ENCODE measurements at regions not wholly inside any gene's neighbourhood (a gene's known extent, or its start where the extent isn't known, plus 50 kb on each side); places are given as distances from the start of the nearest gene placed in this dataset.

DNA sequence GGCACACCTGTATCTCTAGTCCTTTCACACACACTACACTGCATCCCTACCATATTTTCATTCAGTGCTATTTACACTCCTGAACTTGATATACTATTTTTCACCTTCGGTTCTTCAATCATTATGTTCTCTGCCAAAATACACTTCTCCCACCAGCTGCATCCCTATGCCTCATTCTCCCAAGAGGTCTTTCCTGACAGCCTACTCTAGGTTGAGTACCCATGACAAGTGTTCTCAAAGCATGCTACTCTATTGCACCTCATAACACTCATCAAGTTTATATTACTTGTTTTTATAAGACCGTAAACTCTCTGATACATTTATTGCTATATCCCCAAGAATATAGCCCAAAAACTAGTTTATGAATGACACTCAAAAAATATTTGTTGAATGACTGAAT lies 549.5 kb downstream of the PYDC2 start:
- H3K4me1 ChIP-seq (ENCODE audit: control insufficient read depth, insufficient read depth, low read length): no peaks in the 10 kb centered on the region
- no peaks in the 10 kb centered on the region for H3K9me3 ChIP-seq (ENCODE audit: control insufficient read depth, insufficient read depth, low read length)
- WGBS (ENCODE audit: insufficient coverage): 17% methylated on average over 1 of the region's 2 CpGs
- no peak overlapping the region for H3K4me3 ChIP-seq (ENCODE audit: low read depth, low read length)
- H3K27me3 ChIP-seq (ENCODE audit: control insufficient read depth, insufficient read depth, low read length): no peaks in the 10 kb centered on the region
- no peak for DNase-seq (ENCODE audit: low read depth in 4 of 6, low spot score in 6 of 6)
- H3K27ac ChIP-seq (ENCODE audit: low read depth, low read length): no peak overlapping the region
- H3K36me3 ChIP-seq (ENCODE audit: control insufficient read depth, insufficient read depth, low read length): no peaks in the 10 kb centered on the region

DNA sequence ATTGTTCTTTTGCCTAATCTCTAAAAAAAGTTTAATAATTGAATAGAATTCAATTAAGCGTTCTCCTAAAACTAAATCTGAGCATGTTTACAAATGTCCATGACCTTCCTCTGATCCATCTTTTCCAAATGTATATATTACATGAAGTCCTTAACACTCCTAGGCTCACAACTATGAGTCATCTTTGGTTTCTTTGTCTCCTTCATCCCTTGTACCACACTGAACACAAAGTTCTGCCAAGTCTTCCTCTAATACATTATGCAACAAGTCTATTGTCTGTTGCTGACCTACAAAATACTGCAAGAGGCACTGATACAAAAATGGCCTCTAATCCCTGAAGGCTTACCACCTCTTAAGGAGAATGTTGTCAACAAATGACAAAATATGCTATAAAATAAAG lies 550.2 kb downstream of the PYDC2 start:
- no peaks in the 10 kb centered on the region for H3K27me3 ChIP-seq (ENCODE audit: control insufficient read depth, insufficient read depth, low read length)
- no peaks in the 10 kb centered on the region for H3K36me3 ChIP-seq (ENCODE audit: control insufficient read depth, insufficient read depth, low read length)
- H3K27ac ChIP-seq (ENCODE audit: low read depth, low read length): no peak overlapping the region
- H3K4me1 ChIP-seq (ENCODE audit: control insufficient read depth, insufficient read depth, low read length): no peaks in the 10 kb centered on the region
- no peak for DNase-seq (ENCODE audit: low read depth in 4 of 6, low spot score in 6 of 6)
- no peaks in the 10 kb centered on the region for H3K9me3 ChIP-seq (ENCODE audit: control insufficient read depth, insufficient read depth, low read length)
- H3K4me3 ChIP-seq (ENCODE audit: low read depth, low read length): no peak overlapping the region
- no CpG with 5 or more reads among the region's 1 CpG for WGBS (ENCODE audit: insufficient coverage)

DNA sequence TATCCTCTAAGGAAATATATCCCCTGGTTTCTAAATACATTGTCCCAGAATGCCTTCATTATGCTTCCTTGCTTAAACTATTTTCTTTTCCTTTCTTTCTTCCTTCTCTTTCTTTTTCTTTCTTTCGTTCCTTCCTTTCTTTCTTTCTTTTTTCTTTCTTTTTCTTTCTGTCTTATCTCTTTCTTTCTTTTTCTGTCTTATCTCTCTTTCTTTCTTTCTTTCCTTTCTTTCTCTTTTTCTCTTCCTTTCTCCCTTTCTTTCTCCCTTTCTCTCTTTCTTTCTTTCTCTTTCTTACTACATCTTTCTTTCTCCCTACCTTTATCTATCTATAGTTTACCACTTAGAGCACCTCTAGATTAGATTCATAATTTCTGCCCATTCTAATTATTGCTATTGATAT lies 552.1 kb downstream of the PYDC2 start:
- Histone ChIP-seq H3K9me3 (ENCODE audit: control insufficient read depth, insufficient read depth, low read length) (no peaks in the 10 kb centered on the region), H3K27me3 (ENCODE audit: control insufficient read depth, insufficient read depth, low read length) (no peaks in the 10 kb centered on the region), H3K36me3 (ENCODE audit: control insufficient read depth, insufficient read depth, low read length) (no peaks in the 10 kb centered on the region), H3K4me1 (ENCODE audit: control insufficient read depth, insufficient read depth, low read length) (no peaks in the 10 kb centered on the region), H3K27ac (ENCODE audit: low read depth, low read length) (no peak overlapping the region), H3K4me3 (ENCODE audit: low read depth, low read length) (no peak overlapping the region)
- WGBS (ENCODE audit: insufficient coverage): 100% methylated on average over 1 of the region's 1 CpG
- DNase-seq (ENCODE audit: low read depth in 4 of 6, low spot score in 6 of 6): no peak

DNA sequence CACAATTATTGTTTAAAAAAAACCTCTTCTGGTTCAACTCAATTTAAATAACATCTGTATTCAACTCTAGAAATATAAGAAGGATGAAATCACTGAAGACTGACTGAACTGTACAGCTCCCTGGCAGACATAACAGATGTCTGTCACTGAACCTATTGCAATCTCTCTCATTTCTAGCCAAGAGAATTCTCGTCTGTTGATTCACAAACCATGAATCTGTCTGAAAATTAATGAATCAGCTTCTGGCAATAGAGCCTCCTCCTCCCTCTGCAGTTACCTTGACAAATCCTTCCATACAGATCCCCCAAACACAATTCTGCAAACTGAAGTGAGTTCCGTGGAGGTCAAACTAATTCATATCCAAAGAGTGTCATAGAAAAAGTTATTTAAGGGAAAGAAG lies 561.4 kb downstream of the PYDC2 start:
- H3K36me3 ChIP-seq (ENCODE audit: control insufficient read depth, insufficient read depth, low read length): no peaks in the 10 kb centered on the region
- no peaks in the 10 kb centered on the region for H3K4me1 ChIP-seq (ENCODE audit: control insufficient read depth, insufficient read depth, low read length)
- no peaks in the 10 kb centered on the region for H3K27me3 ChIP-seq (ENCODE audit: control insufficient read depth, insufficient read depth, low read length)
- DNase-seq (ENCODE audit: low read depth in 4 of 6, low spot score in 6 of 6): no peak
- no peak overlapping the region for H3K27ac ChIP-seq (ENCODE audit: low read depth, low read length)
- WGBS (ENCODE audit: insufficient coverage): 70% methylated on average over 1 of the region's 2 CpGs
- no peak overlapping the region for H3K4me3 ChIP-seq (ENCODE audit: low read depth, low read length)
- no peaks in the 10 kb centered on the region for H3K9me3 ChIP-seq (ENCODE audit: control insufficient read depth, insufficient read depth, low read length)

DNA sequence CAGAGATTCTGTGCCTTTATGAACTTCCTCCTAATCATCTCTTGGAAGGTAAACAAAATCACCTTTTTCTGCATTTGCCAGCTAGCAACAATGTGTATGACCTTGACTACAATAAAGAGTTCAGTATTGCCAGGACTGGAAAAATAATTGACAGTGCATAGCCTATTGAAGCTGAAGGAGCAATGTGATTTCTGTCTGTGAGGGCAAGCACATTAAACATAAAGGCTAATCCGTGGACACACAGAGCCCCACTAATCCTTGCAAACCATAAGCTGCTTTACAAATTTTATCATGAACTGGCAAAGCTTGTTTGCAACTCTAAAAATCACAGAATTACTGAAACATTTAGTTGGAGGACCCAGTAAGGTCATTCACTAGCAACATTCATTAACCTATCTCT lies 563.8 kb downstream of the PYDC2 start:
- Histone ChIP-seq H3K27ac (ENCODE audit: low read depth, low read length) (no peak overlapping the region), H3K4me1 (ENCODE audit: control insufficient read depth, insufficient read depth, low read length) (no peaks in the 10 kb centered on the region), H3K27me3 (ENCODE audit: control insufficient read depth, insufficient read depth, low read length) (no peaks in the 10 kb centered on the region), H3K4me3 (ENCODE audit: low read depth, low read length) (no peak overlapping the region), H3K36me3 (ENCODE audit: control insufficient read depth, insufficient read depth, low read length) (no peaks in the 10 kb centered on the region), H3K9me3 (ENCODE audit: control insufficient read depth, insufficient read depth, low read length) (no peaks in the 10 kb centered on the region)
- no peak for DNase-seq (ENCODE audit: low read depth in 4 of 6, low spot score in 6 of 6)
- WGBS (ENCODE audit: insufficient coverage): no CpG with 5 or more reads among the region's 1 CpG

DNA sequence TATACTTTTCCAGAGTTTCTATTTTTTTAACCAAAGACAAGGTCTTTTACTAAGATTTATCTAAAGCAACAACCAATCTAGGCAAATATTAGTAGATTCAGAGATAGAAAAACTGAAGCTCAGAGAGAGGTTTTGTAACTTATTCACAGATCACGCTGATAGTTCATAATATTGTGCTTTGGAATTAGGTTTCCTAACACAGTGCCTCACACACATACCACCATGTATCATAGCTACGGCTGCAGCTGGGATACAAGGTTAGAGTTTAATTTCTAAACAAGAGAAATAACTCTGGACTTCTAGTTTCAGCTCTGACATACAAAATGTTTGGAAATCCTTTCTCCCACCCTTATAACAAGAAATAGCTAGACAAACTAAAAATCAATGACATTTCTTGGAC lies 565.7 kb downstream of the PYDC2 start:
- Histone ChIP-seq H3K27ac (ENCODE audit: low read depth, low read length) (no peak overlapping the region), H3K9me3 (ENCODE audit: control insufficient read depth, insufficient read depth, low read length) (no peaks in the 10 kb centered on the region), H3K27me3 (ENCODE audit: control insufficient read depth, insufficient read depth, low read length) (no peaks in the 10 kb centered on the region), H3K4me1 (ENCODE audit: control insufficient read depth, insufficient read depth, low read length) (no peaks in the 10 kb centered on the region), H3K36me3 (ENCODE audit: control insufficient read depth, insufficient read depth, low read length) (no peaks in the 10 kb centered on the region), H3K4me3 (ENCODE audit: low read depth, low read length) (no peak overlapping the region)
- DNase-seq (ENCODE audit: low read depth in 4 of 6, low spot score in 6 of 6): no peak
- no CpG with 5 or more reads among the region's 2 CpGs for WGBS (ENCODE audit: insufficient coverage)

DNA sequence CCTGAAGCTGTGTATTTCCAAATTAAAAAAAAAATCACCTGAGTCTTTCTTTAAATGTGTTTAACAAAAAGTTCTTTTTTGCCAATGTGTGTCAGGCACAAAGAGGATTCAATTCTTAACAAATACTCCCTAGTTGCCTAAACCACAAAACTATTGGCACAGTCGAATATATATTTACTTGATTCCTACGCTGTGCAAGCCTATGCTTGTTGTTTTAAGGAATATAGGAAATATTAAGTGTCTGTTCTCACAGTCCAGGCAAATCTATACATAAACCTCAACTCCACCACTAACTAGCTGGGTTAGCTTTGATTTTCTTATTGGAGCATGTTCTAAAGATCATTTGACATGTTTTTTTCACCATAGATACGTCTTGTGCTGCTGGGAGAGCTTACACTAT lies 571.0 kb downstream of the PYDC2 start:
- H3K27ac ChIP-seq (ENCODE audit: low read depth, low read length): no peak overlapping the region
- DNase-seq (ENCODE audit: low read depth in 4 of 6, low spot score in 6 of 6): no peak
- no peaks in the 10 kb centered on the region for H3K4me1 ChIP-seq (ENCODE audit: control insufficient read depth, insufficient read depth, low read length)
- WGBS (ENCODE audit: insufficient coverage): 71% methylated on average over 1 of the region's 3 CpGs
- no peak overlapping the region for H3K4me3 ChIP-seq (ENCODE audit: low read depth, low read length)
- H3K9me3 ChIP-seq (ENCODE audit: control insufficient read depth, insufficient read depth, low read length): no peaks in the 10 kb centered on the region
- H3K36me3 ChIP-seq (ENCODE audit: control insufficient read depth, insufficient read depth, low read length): no peaks in the 10 kb centered on the region
- H3K27me3 ChIP-seq (ENCODE audit: control insufficient read depth, insufficient read depth, low read length): no peaks in the 10 kb centered on the region

DNA sequence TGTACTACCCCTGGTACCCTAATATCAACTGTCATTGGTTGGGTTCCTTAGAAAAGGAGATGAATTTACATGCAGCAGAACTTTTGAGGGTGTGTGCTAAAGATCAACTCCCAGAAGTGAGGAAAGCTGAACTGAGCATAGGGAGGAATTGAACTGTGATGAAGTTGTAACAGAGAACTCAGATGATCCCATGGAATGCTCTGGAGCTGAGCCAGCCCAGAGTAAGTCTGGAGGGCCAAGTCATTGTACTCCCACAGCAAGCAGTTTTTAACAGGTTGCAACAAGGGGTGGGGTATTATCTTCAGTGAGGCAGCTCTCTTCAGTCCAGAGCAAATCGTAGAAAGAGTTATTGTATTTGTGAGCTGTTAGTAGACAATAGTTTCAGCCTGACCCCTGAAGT lies 572.3 kb downstream of the PYDC2 start:
- no peak overlapping the region for H3K27ac ChIP-seq (ENCODE audit: low read depth, low read length)
- WGBS (ENCODE audit: insufficient coverage): no CpG with 5 or more reads among the region's 1 CpG
- DNase-seq (ENCODE audit: low read depth in 4 of 6, low spot score in 6 of 6): no peak
- H3K4me3 ChIP-seq (ENCODE audit: low read depth, low read length): no peak overlapping the region
- H3K4me1 ChIP-seq (ENCODE audit: control insufficient read depth, insufficient read depth, low read length): no peaks in the 10 kb centered on the region
- H3K36me3 ChIP-seq (ENCODE audit: control insufficient read depth, insufficient read depth, low read length): no peaks in the 10 kb centered on the region
- no peaks in the 10 kb centered on the region for H3K27me3 ChIP-seq (ENCODE audit: control insufficient read depth, insufficient read depth, low read length)
- H3K9me3 ChIP-seq (ENCODE audit: control insufficient read depth, insufficient read depth, low read length): no peaks in the 10 kb centered on the region

DNA sequence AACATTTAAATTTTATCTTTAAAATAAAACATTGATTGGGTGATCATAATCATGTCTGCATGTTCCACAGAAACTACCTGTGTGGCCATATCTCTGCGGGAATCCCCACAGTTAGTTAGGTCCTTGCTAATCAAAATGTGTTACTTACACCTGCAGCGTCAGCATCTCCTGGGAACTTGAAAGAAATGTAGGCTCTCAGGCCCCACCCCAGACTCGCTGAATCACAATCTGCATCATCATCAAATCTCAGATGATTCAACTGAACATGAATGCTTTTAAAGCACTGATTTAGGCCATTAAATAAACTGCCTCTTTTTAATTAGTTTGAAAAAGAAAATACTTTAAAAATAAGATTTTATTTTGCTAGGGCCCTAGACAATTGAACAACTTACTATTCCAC lies 577.8 kb downstream of the PYDC2 start:
- Histone ChIP-seq H3K27me3 (ENCODE audit: control insufficient read depth, insufficient read depth, low read length) (no peaks in the 10 kb centered on the region), H3K4me3 (ENCODE audit: low read depth, low read length) (no peak overlapping the region), H3K4me1 (ENCODE audit: control insufficient read depth, insufficient read depth, low read length) (no peaks in the 10 kb centered on the region), H3K36me3 (ENCODE audit: control insufficient read depth, insufficient read depth, low read length) (no peaks in the 10 kb centered on the region), H3K9me3 (ENCODE audit: control insufficient read depth, insufficient read depth, low read length) (no peaks in the 10 kb centered on the region), H3K27ac (ENCODE audit: low read depth, low read length) (no peak overlapping the region)
- peak in 1 of 6 donors; percentile 22 for DNase-seq (ENCODE audit: low read depth in 4 of 6, low spot score in 6 of 6)
- WGBS (ENCODE audit: insufficient coverage): 65% methylated on average over 3 of the region's 3 CpGs

DNA sequence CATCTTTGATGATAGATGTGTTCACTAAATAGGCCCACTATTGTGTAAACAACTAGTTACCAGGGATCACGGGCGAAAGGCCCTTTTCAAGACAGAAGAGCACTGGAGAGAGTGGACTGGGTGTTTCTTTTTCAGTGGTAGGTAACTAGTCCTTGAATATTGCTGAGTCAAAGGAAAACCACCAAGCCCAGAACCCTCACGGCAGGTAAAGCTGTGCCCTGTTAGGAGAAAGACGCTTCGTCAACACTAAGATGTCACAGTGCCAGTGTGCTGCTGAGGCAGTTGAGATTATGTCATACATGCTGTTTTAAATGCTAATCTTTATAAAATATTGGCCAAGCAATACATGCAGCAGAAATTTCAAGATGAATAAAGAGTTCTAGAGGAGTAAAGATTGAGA lies 578.6 kb downstream of the PYDC2 start:
- H3K4me1 ChIP-seq (ENCODE audit: control insufficient read depth, insufficient read depth, low read length): no peaks in the 10 kb centered on the region
- no peaks in the 10 kb centered on the region for H3K36me3 ChIP-seq (ENCODE audit: control insufficient read depth, insufficient read depth, low read length)
- no peaks in the 10 kb centered on the region for H3K9me3 ChIP-seq (ENCODE audit: control insufficient read depth, insufficient read depth, low read length)
- no peak overlapping the region for H3K27ac ChIP-seq (ENCODE audit: low read depth, low read length)
- no peak overlapping the region for H3K4me3 ChIP-seq (ENCODE audit: low read depth, low read length)
- DNase-seq (ENCODE audit: low read depth in 4 of 6, low spot score in 6 of 6): no peak
- WGBS (ENCODE audit: insufficient coverage): no CpG with 5 or more reads among the region's 5 CpGs
- no peaks in the 10 kb centered on the region for H3K27me3 ChIP-seq (ENCODE audit: control insufficient read depth, insufficient read depth, low read length)
